ENCODE measurements at regions not wholly inside any gene's neighbourhood (a gene's known extent, or its start where the extent isn't known, plus 50 kb on each side); places are given as distances from the start of the nearest gene placed in this dataset.

DNA sequence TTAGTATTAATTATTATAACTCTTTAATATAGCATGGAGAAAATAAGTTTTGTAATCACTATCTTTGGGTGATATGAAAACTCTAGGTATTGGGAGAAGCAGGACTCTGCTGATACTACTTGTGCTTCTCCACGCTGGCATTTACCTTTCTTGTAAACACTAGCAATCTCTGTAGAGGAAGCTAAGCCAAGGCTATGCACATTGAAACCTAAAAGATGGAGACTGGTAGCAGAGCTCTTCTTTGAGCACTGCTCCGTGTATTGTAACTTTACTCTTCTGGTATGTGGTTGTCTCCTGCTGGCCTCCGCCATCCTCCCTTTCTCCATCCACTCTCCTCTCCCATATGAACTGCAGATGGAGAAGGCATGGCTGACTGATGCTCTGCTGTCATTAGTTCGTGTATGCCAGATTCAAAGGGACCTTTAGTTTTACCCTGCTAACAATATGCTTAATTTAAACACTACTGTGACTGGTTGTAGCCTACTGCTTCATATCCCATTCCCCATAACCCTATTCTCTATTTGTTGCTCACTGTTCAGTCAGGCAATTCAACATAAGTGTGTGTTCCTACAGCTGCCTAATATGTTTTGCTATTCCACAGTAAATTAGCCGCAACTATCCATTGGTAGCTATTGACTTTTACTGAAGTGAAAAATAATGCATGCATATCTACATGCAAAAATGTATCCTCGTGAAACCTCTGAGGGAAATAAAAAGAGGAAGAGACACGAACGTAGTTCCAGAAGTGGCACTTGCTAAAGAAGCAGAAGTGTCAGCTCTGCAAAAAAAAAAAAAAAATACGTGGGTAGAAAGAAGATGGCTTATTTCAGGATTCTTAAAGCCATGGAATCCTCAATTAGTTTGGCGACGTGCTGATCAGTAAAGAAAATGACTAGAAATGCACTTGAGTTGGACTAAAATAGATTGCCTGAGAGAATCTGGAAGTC, 55.6 kb upstream of the CCSER1 start:
- Histone ChIP-seq H2BK5ac (ENCODE audit: low read depth, low read length, poor library complexity, severe bottlenecking) (no peak overlapping the region), H3K27me3 (ENCODE audit: control insufficient read depth, insufficient read depth, low read length) (no peaks in the 10 kb centered on the region), H3K79me1 (ENCODE audit: low read depth in 1 of 2, low read length in 2 of 2) (no peaks in the 10 kb centered on the region), H3K9me3 (ENCODE audit: control insufficient read depth, insufficient read depth, low read length) (no peaks in the 10 kb centered on the region), H2AK9ac (replicated peaks; ENCODE audit: low read depth, low read length, poor library complexity) (no peak overlapping the region), H3K4me1 (ENCODE audit: control insufficient read depth, insufficient read depth, low read length) (no peaks in the 10 kb centered on the region), H3K36me3 (ENCODE audit: control insufficient read depth, insufficient read depth, low read length) (no peaks in the 10 kb centered on the region), H2BK20ac (ENCODE audit: low read depth, low read length) (no peak overlapping the region), H3K4me3 (ENCODE audit: insufficient read depth, low read depth, low read length) (no peak overlapping the region), H3K4me2 (ENCODE audit: low read depth, low read length) (no peak overlapping the region), H3K27ac (ENCODE audit: insufficient read depth, low read length) (no peak overlapping the region), H3K9me1 (ENCODE audit: insufficient read depth, low read length) (no peaks in the 10 kb centered on the region), H4K8ac (ENCODE audit: low read depth in 2 of 2, low read length in 2 of 2) (no peak overlapping the region), H2BK15ac (ENCODE audit: low read depth, low read length) (no peak overlapping the region), H3K23ac (ENCODE audit: low read depth, low read length) (no peak overlapping the region), H4K91ac (ENCODE audit: insufficient read depth, low read depth, low read length) (no peak overlapping the region), H2AFZ (replicated peaks; ENCODE audit: low read length, poor library complexity) (no peak overlapping the region), H3K56ac (ENCODE audit: extremely low read depth, insufficient read depth, low read length) (no peak overlapping the region), H2AK5ac (ENCODE audit: low read depth, low read length) (no peak overlapping the region), H4K20me1 (ENCODE audit: insufficient read depth, low read length) (no peaks in the 10 kb centered on the region), H3K14ac (replicated peaks; ENCODE audit: low read depth, low read length) (no peak overlapping the region), H3K18ac (ENCODE audit: low read depth, low read length) (no peak overlapping the region), H4K5ac (ENCODE audit: low read depth, low read length) (no peak overlapping the region), H3K4ac (ENCODE audit: low read depth, low read length) (no peak overlapping the region), H3K9ac (ENCODE audit: low read depth, low read length) (no peak overlapping the region), H2BK120ac (ENCODE audit: low read depth, low read length) (no peak overlapping the region)
- dilution Hi-C loops (cut with HindIII; ENCODE audit: low sequenced_read_pairs, unreplicated experiment) = no loop called here
- TF ChIP-seq BHLHE40 (IDR thresholded peaks at IDR 0.05; ENCODE audit: low read depth, low read length) = no peak
- TF ChIP-seq CHD1 (IDR thresholded peaks at IDR 0.05; ENCODE audit: low read depth, low read length) = no peak
- no peak for TF ChIP-seq SMC3 (IDR thresholded peaks at IDR 0.05; ENCODE audit: low read depth, low read length)
- TF ChIP-seq MAZ (IDR thresholded peaks at IDR 0.05; ENCODE audit: borderline replicate concordance, low read depth, low read length) = no peak
- no peak for TF ChIP-seq MAFK (IDR thresholded peaks at IDR 0.05; ENCODE audit: low read depth, low read length)
- in situ Hi-C loops (cut with MboI; ENCODE audit: low sequenced_read_pairs) = no loop called here
- intact Hi-C loops (cut with micrococcal nuclease) = no loop called here
- ChIA-PET POLR2A (ENCODE audit: unreplicated experiment) (no interaction called here), CTCF (no interaction called here)
- 43% methylated on average over 3 of the region's 11 CpGs; no CpG with 5 or more reads in 1 of the 2 experiments for WGBS, 2 experiments (ENCODE audit: extremely low coverage in 2 of 2, insufficient read length in 1 of 2)
- BruUV-seq (replicated peaks) = no TSS peak
- no peak for DNase-seq
- no peak for ATAC-seq (ENCODE audit: low read depth)
